GM23338 (cell line): ENCODE measurements at regions not wholly inside any gene's neighbourhood (a gene's known extent, or its start where the extent isn't known, plus 50 kb on each side); places are given as distances from the start of the nearest gene placed in this dataset.

Source experiments
- ATAC-seq: fragments of 200-7000 bp; cut with Tn5 transposase; 3 replicates; pipeline ENCODE4 v1.9.1; 2020
- DNase-seq: peaks from one replicate; pipeline ENCODE4 v3.0.0-alpha.2; 2015; ENCODE audit warnings: low spot score
- H2AFZ ChIP-seq: fragments of 200-600 bp; sonication (generic); 2 replicates; pipeline ENCODE4 v1.8.0; 2016; ENCODE audit warnings: antibody characterized with exemption, mild to moderate bottlenecking, moderate library complexity
- H3F3A ChIP-seq: fragments of 200-600 bp; sonication (generic); replicated peaks from 2 replicates; pipeline ENCODE4 v1.8.0; 2017; ENCODE audit warnings: antibody characterized with exemption, mixed run types, low read depth
- H3K27ac ChIP-seq: fragments of 200-600 bp; sonication (generic); 2 replicates; pipeline ENCODE4 v1.6.1; 2016; ENCODE audit warnings: low read depth
- H3K27me3 ChIP-seq: fragments of 200-600 bp; sonication (generic); 2 replicates; pipeline ENCODE4 v1.8.0; 2016; ENCODE audit warnings: mild to moderate bottlenecking, mixed run types, moderate library complexity; ENCODE audit not compliant: insufficient read depth
- H3K36me3 ChIP-seq: fragments of 200-600 bp; sonication (generic); 2 replicates; pipeline ENCODE4 v1.8.0; 2016; ENCODE audit warnings: mild to moderate bottlenecking; ENCODE audit not compliant: insufficient read depth
- H3K4me1 ChIP-seq: fragments of 200-600 bp; sonication (generic); 2 replicates; pipeline ENCODE4 v1.8.0; 2016; ENCODE audit warnings: mild to moderate bottlenecking, moderate library complexity; ENCODE audit not compliant: insufficient read depth
- H3K4me2 ChIP-seq: fragments of 200-600 bp; sonication (generic); 2 replicates; pipeline ENCODE4 v1.7.1; 2017; ENCODE audit warnings: mixed run types
- H3K4me3 ChIP-seq: fragments of 200-600 bp; sonication (generic); 2 replicates; pipeline ENCODE4 v1.6.1; 2016; ENCODE audit warnings: mixed run types
- H3K79me2 ChIP-seq: fragments of 200-600 bp; sonication (generic); replicated peaks from 2 replicates; pipeline ENCODE4 v1.8.0; 2017; ENCODE audit warnings: mild to moderate bottlenecking; ENCODE audit not compliant: insufficient read depth
- H3K9me2 ChIP-seq: fragments of 200-600 bp; sonication (generic); 2 replicates; pipeline ENCODE4 v1.8.0; 2017; ENCODE audit not compliant: insufficient read depth
- H4K20me1 ChIP-seq: fragments of 200-600 bp; sonication (generic); replicated peaks from 2 replicates; pipeline ENCODE4 v1.8.0; 2017; ENCODE audit warnings: mild to moderate bottlenecking; ENCODE audit not compliant: insufficient read depth
- H3K27ac Mint-ChIP-seq: 2 replicates; pipeline ENCODE4 v1.8.0; 2020; ENCODE audit warnings: inconsistent platforms, mild to moderate bottlenecking, moderate library complexity, mixed read lengths
- H3K27me3 Mint-ChIP-seq: 3 replicates; pipeline ENCODE4 v1.8.0; 2022; ENCODE audit warnings: low read depth, mild to moderate bottlenecking, moderate library complexity, mixed read lengths, inconsistent platforms; ENCODE audit not compliant: insufficient read depth, poor library complexity
- H3K36me3 Mint-ChIP-seq: 3 replicates; pipeline ENCODE4 v1.8.0; 2021; ENCODE audit warnings: low read depth, mild to moderate bottlenecking, inconsistent platforms, moderate library complexity, mixed read lengths
- H3K4me1 Mint-ChIP-seq: 3 replicates; pipeline ENCODE4 v1.8.0; 2020; ENCODE audit warnings: mild to moderate bottlenecking, inconsistent platforms, mixed read lengths
- H3K4me3 Mint-ChIP-seq: 3 replicates; pipeline ENCODE4 v1.8.0; 2021; ENCODE audit warnings: moderate library complexity, mild to moderate bottlenecking, inconsistent platforms, mixed read lengths
- H3K9me3 Mint-ChIP-seq: 3 replicates; pipeline ENCODE4 v1.8.0; 2020; ENCODE audit warnings: moderate library complexity, mild to moderate bottlenecking, inconsistent platforms, mixed read lengths
- NANOG ChIP-seq: IDR thresholded peaks from 2 replicates; pipeline ENCODE4 v1.6.1; 2016; ENCODE audit warnings: antibody characterized with exemption, borderline replicate concordance
- POLR2AphosphoS5 ChIP-seq: IDR thresholded peaks from 2 replicates; pipeline ENCODE4 v1.6.1; 2016; ENCODE audit warnings: antibody characterized with exemption, low read depth
- STAT1 ChIP-seq: IDR thresholded peaks from one replicate; pipeline ENCODE4 v1.6.1; 2016; ENCODE audit warnings: antibody characterized with exemption; ENCODE audit not compliant: unreplicated experiment
- ZNF114 ChIP-seq: fragments of 250-450 bp; sonication (Bioruptor Pico); IDR thresholded peaks from 2 replicates; pipeline ENCODE4 v1.5.0; 2020; ENCODE audit warnings: mild to moderate bottlenecking, moderate library complexity
- TF ChIP-seq, protein P1 (sequence below): IDR thresholded peaks from one replicate; pipeline ENCODE4 v1.6.1; 2018; ENCODE audit warnings: antibody characterized with exemption; ENCODE audit not compliant: unreplicated experiment
- TF ChIP-seq, protein P2 (sequence below), 2 experiments: fragments of 200-600 bp in 1 of 2; sonication (generic) in 1 of 2; conservative IDR thresholded peaks; 2 replicates each; pipeline versions ENCODE4 v1.5.1 to v1.6.1; 2016 to 2017; ENCODE audit warnings: antibody characterized with exemption in 2 of 2, low read depth in 2 of 2, mild to moderate bottlenecking in 2 of 2, moderate library complexity in 1 of 2
- TF ChIP-seq, protein P3 (sequence below): fragments of 250-450 bp; sonication (Bioruptor Pico); IDR thresholded peaks from 2 replicates; pipeline ENCODE4 v1.5.0; 2020; ENCODE audit warnings: mild to moderate bottlenecking, moderate library complexity

DNA sequence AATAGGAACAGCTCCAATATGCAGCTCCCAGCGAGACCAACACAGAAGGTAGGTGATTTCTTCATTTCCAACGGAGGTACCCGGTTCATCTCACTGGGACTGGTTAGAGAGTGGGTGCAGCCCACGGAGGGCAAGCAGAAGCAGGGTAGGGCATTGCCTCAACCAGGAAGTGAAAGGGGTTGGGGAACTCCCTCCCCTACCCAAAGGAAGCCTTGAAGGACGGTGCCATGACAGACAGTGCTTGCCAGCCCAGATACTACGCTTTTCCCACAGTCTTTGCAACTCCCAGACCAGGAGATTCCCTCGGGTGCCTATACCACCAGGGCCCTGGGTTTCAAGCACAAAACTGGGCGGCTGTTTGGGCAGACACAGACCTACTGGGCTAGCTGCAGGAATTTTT, 576.9 kb upstream of the NECTIN3 start:
- Histone ChIP-seq H4K20me1 (no peaks in the 10 kb centered on the region), H3K9me2 (no peaks in the 10 kb centered on the region; the same call in 1 of the 2 replicates), H2AFZ (no peak overlapping the region), H3F3A (no peaks in the 10 kb centered on the region), H3K27me3 (no peaks in the 10 kb centered on the region), H3K79me2 (no peaks in the 10 kb centered on the region), H3K4me3 (no peak overlapping the region), H3K4me1 (peaks cover 8% of the 10 kb centered on the region; the same call in 1 of the 2 replicates), H3K36me3 (no peaks in the 10 kb centered on the region), H3K4me2 (no peak overlapping the region), H3K27ac (no peak overlapping the region)
- Mint-ChIP-seq H3K9me3 (no peaks in the 10 kb centered on the region; the same call in 1 of the 3 replicates), H3K4me1 (peaks cover 8% of the 10 kb centered on the region; the same call in 2 of the 3 replicates), H3K36me3 (peaks cover 3% of the 10 kb centered on the region; the same call in 1 of the 3 replicates), H3K27ac (no peak overlapping the region), H3K27me3 (peaks cover 1% of the 10 kb centered on the region), H3K4me3 (no peak overlapping the region)
- DNase-seq (no peak), ATAC-seq (no peak)
- no peak for TF ChIP-seq POLR2AphosphoS5
- TF ChIP-seq, protein P1, sequence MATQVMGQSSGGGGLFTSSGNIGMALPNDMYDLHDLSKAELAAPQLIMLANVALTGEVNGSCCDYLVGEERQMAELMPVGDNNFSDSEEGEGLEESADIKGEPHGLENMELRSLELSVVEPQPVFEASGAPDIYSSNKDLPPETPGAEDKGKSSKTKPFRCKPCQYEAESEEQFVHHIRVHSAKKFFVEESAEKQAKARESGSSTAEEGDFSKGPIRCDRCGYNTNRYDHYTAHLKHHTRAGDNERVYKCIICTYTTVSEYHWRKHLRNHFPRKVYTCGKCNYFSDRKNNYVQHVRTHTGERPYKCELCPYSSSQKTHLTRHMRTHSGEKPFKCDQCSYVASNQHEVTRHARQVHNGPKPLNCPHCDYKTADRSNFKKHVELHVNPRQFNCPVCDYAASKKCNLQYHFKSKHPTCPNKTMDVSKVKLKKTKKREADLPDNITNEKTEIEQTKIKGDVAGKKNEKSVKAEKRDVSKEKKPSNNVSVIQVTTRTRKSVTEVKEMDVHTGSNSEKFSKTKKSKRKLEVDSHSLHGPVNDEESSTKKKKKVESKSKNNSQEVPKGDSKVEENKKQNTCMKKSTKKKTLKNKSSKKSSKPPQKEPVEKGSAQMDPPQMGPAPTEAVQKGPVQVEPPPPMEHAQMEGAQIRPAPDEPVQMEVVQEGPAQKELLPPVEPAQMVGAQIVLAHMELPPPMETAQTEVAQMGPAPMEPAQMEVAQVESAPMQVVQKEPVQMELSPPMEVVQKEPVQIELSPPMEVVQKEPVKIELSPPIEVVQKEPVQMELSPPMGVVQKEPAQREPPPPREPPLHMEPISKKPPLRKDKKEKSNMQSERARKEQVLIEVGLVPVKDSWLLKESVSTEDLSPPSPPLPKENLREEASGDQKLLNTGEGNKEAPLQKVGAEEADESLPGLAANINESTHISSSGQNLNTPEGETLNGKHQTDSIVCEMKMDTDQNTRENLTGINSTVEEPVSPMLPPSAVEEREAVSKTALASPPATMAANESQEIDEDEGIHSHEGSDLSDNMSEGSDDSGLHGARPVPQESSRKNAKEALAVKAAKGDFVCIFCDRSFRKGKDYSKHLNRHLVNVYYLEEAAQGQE: no peak
- TF ChIP-seq STAT1: no peak
- TF ChIP-seq NANOG: no peak
- TF ChIP-seq, protein P2, sequence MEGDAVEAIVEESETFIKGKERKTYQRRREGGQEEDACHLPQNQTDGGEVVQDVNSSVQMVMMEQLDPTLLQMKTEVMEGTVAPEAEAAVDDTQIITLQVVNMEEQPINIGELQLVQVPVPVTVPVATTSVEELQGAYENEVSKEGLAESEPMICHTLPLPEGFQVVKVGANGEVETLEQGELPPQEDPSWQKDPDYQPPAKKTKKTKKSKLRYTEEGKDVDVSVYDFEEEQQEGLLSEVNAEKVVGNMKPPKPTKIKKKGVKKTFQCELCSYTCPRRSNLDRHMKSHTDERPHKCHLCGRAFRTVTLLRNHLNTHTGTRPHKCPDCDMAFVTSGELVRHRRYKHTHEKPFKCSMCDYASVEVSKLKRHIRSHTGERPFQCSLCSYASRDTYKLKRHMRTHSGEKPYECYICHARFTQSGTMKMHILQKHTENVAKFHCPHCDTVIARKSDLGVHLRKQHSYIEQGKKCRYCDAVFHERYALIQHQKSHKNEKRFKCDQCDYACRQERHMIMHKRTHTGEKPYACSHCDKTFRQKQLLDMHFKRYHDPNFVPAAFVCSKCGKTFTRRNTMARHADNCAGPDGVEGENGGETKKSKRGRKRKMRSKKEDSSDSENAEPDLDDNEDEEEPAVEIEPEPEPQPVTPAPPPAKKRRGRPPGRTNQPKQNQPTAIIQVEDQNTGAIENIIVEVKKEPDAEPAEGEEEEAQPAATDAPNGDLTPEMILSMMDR (conservative IDR thresholded peaks at IDR 0.05; ENCODE audit: low read depth in 2 of 2): no peak
- no peak for TF ChIP-seq ZNF114 (CRISPR knock-in tag)
- TF ChIP-seq, protein P3, sequence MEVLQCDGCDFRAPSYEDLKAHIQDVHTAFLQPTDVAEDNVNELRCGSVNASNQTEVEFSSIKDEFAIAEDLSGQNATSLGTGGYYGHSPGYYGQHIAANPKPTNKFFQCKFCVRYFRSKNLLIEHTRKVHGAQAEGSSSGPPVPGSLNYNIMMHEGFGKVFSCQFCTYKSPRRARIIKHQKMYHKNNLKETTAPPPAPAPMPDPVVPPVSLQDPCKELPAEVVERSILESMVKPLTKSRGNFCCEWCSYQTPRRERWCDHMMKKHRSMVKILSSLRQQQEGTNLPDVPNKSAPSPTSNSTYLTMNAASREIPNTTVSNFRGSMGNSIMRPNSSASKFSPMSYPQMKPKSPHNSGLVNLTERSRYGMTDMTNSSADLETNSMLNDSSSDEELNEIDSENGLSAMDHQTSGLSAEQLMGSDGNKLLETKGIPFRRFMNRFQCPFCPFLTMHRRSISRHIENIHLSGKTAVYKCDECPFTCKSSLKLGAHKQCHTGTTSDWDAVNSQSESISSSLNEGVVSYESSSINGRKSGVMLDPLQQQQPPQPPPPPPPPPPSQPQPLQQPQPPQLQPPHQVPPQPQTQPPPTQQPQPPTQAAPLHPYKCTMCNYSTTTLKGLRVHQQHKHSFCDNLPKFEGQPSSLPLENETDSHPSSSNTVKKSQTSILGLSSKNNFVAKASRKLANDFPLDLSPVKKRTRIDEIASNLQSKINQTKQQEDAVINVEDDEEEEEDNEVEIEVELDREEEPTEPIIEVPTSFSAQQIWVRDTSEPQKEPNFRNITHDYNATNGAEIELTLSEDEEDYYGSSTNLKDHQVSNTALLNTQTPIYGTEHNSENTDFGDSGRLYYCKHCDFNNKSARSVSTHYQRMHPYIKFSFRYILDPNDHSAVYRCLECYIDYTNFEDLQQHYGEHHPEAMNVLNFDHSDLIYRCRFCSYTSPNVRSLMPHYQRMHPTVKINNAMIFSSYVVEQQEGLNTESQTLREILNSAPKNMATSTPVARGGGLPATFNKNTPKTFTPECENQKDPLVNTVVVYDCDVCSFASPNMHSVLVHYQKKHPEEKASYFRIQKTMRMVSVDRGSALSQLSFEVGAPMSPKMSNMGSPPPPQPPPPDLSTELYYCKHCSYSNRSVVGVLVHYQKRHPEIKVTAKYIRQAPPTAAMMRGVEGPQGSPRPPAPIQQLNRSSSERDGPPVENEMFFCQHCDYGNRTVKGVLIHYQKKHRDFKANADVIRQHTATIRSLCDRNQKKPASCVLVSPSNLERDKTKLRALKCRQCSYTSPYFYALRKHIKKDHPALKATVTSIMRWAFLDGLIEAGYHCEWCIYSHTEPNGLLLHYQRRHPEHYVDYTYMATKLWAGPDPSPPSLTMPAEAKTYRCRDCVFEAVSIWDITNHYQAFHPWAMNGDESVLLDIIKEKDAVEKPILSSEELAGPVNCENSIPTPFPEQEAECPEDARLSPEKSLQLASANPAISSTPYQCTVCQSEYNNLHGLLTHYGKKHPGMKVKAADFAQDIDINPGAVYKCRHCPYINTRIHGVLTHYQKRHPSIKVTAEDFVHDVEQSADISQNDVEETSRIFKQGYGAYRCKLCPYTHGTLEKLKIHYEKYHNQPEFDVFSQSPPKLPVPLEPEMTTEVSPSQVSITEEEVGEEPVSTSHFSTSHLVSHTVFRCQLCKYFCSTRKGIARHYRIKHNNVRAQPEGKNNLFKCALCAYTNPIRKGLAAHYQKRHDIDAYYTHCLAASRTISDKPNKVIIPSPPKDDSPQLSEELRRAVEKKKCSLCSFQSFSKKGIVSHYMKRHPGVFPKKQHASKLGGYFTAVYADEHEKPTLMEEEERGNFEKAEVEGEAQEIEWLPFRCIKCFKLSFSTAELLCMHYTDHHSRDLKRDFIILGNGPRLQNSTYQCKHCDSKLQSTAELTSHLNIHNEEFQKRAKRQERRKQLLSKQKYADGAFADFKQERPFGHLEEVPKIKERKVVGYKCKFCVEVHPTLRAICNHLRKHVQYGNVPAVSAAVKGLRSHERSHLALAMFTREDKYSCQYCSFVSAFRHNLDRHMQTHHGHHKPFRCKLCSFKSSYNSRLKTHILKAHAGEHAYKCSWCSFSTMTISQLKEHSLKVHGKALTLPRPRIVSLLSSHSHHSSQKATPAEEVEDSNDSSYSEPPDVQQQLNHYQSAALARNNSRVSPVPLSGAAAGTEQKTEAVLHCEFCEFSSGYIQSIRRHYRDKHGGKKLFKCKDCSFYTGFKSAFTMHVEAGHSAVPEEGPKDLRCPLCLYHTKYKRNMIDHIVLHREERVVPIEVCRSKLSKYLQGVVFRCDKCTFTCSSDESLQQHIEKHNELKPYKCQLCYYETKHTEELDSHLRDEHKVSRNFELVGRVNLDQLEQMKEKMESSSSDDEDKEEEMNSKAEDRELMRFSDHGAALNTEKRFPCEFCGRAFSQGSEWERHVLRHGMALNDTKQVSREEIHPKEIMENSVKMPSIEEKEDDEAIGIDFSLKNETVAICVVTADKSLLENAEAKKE (CRISPR knock-in tag): no peak
